ENCODE measurements at regions not wholly inside any gene's neighbourhood (a gene's known extent, or its start where the extent isn't known, plus 50 kb on each side); places are given as distances from the start of the nearest gene placed in this dataset.

DNA sequence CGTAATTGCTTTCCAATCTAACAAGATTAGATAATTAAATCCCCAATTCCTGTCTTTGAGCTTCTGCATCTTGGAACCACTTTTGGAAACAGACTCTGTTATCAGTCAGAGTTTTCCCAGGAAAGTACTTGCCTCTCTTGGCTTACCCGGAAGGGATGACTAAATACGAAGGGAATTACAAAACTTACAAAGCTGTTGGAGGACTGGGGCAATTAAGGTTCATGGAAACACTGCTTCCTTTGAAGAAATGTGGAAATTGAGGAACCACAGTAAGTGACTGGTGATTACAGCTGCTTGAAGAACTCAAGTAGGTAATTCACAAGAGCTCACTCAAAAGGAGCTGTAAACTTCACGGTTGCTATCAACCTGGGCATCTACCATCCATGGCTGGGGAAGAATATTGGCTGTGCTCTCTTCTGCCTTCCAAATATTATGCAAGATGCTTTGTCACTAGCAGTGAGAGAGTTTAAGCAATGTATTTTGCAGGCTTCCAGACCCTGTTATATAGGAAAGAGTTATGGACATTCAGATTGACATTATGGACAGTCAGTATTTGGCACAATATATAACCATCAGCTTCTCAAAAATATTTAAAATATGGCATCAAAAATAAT, 104.6 kb upstream of the MAN2A1 start:
- TF ChIP-seq POLR2A (IDR thresholded peaks at IDR 0.05) (no peak), EP300 (IDR thresholded peaks at IDR 0.05) (no peak), POLR2AphosphoS5 (IDR thresholded peaks at IDR 0.05) (no peak), CTCF (IDR thresholded peaks at IDR 0.05) (no peak)
- Histone ChIP-seq H3K27me3 (no peaks in the 10 kb centered on the region), H3K4me1 (no peaks in the 10 kb centered on the region), H3K27ac (no peak overlapping the region), H3K4me3 (no peak overlapping the region), H3K9me3 (no peaks in the 10 kb centered on the region), H3K36me3 (no peaks in the 10 kb centered on the region)
- WGBS, 2 donors (ENCODE audit: low coverage in 1 of 2): 45 to 60% methylated on average over 1 to 4 of the region's 4 CpGs
- peak; percentile 63 for ATAC-seq

- TF ChIP-seq POLR2A (IDR thresholded peaks at IDR 0.05): no peak
- H3K4me1 ChIP-seq: no peaks in the 10 kb centered on the region
- H3K27me3 ChIP-seq: no peaks in the 10 kb centered on the region
- no peak overlapping the region for H3K4me3 ChIP-seq
- ATAC-seq: no peak
- no peak overlapping the region for H3K27ac ChIP-seq
- H3K9me3 ChIP-seq: no peaks in the 10 kb centered on the region
- H3K36me3 ChIP-seq: no peaks in the 10 kb centered on the region
- WGBS, 2 donors (ENCODE audit: low coverage in 1 of 2): 63% methylated on average over 3 of the region's 3 CpGs
These were observed 109.5 kb upstream of the MAN2A1 start for GRCh38 chr5:109580225-109580624.

DNA sequence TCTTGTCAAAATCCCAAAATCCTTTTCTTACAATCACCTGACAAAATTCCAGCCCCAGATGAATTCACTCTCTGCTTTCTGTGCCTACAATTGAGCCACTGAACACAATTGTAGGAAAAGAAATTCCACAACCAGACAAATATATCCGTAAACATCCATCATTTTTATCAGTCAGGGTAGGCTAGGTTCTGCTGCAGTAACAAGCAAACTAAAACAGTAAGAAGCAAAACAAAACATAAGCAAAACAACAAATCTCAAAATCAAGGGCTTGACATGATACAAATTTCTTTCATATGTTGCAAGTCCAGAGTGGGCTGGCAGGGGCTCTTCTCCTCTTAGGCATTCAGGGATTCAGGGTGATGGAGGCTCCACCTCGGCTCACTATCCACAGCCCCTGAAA, 114.2 kb upstream of the MAN2A1 start:
- TF ChIP-seq POLR2AphosphoS5 (IDR thresholded peaks at IDR 0.05) (no peak), CTCF (IDR thresholded peaks at IDR 0.05) (no peak), EP300 (IDR thresholded peaks at IDR 0.05) (no peak), POLR2A (IDR thresholded peaks at IDR 0.05) (no peak)
- no peak overlapping the region for H3K4me3 ChIP-seq
- no peak for ATAC-seq
- H3K9me3 ChIP-seq: no peaks in the 10 kb centered on the region
- H3K27ac ChIP-seq: no peak overlapping the region
- no peaks in the 10 kb centered on the region for H3K36me3 ChIP-seq
- 89 to 96% methylated on average over 2 of the region's 2 CpGs for WGBS, 2 donors (ENCODE audit: low coverage in 1 of 2)
- no peaks in the 10 kb centered on the region for H3K4me1 ChIP-seq
- H3K27me3 ChIP-seq: no peaks in the 10 kb centered on the region

DNA sequence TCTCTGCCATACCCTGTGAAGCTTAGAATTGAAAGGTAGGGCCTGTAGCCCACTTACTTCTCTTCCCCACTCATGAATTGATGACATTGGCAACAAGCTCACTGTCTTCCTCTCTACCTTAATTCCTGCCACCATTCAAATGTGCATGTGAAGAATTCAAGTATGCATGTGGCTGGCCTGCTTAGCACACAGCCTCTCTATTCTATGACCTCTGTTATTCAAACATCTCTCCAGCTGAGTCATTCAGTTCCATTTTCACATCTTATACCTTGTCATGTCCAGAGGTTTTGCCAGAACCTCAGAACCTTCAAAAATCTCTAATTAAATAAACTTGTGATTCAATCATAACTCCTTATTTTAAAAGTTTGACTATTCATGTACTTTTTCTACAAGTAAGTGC, 114.7 kb upstream of the MAN2A1 start:
- no peak overlapping the region for H3K27ac ChIP-seq
- no peak overlapping the region for H3K4me3 ChIP-seq
- no peaks in the 10 kb centered on the region for H3K36me3 ChIP-seq
- H3K4me1 ChIP-seq: no peaks in the 10 kb centered on the region
- no peak for ATAC-seq
- H3K9me3 ChIP-seq: no peaks in the 10 kb centered on the region
- no peak for TF ChIP-seq POLR2A (IDR thresholded peaks at IDR 0.05)
- TF ChIP-seq CTCF (IDR thresholded peaks at IDR 0.05): no peak
- no peak for TF ChIP-seq EP300 (IDR thresholded peaks at IDR 0.05)
- no peak for TF ChIP-seq POLR2AphosphoS5 (IDR thresholded peaks at IDR 0.05)
- H3K27me3 ChIP-seq: no peaks in the 10 kb centered on the region

- Histone ChIP-seq H3K36me3 (no peaks in the 10 kb centered on the region), H3K4me3 (no peak overlapping the region), H3K9me3 (no peaks in the 10 kb centered on the region), H3K4me1 (no peaks in the 10 kb centered on the region), H3K27me3 (no peaks in the 10 kb centered on the region), H3K27ac (no peak overlapping the region)
- no peak for ATAC-seq
- 90% methylated on average over 3 of the region's 3 CpGs for WGBS, 2 donors (ENCODE audit: low coverage in 1 of 2)
- no peak for TF ChIP-seq CTCF (IDR thresholded peaks at IDR 0.05)
- TF ChIP-seq POLR2AphosphoS5 (IDR thresholded peaks at IDR 0.05): no peak
- TF ChIP-seq POLR2A (IDR thresholded peaks at IDR 0.05): no peak
- TF ChIP-seq EP300 (IDR thresholded peaks at IDR 0.05): no peak
These were observed 116.0 kb upstream of the MAN2A1 start for GRCh38 chr5:109573766-109574165.
